GM12892 (cell line): ENCODE measurements at regions not wholly inside any gene's neighbourhood (a gene's known extent, or its start where the extent isn't known, plus 50 kb on each side); places are given as distances from the start of the nearest gene placed in this dataset.

Experiments
- POLR2A ChIP-seq: IDR thresholded peaks from 2 replicates; pipeline ENCODE4 v1.6.1; 2011; ENCODE audit warnings: low read depth, low read length, control low read depth
- TAF1 ChIP-seq: IDR thresholded peaks from 2 replicates; pipeline ENCODE4 v1.6.1; 2011; ENCODE audit warnings: low read depth, mild to moderate bottlenecking, control low read depth, low read length, borderline replicate concordance

GRCh38 chr18:5779922-5780321 is 115.4 kb downstream of the TMEM200C start:
- no peak for TF ChIP-seq POLR2A
- no peak for TF ChIP-seq TAF1
